IgD-negative memory B cell (primary cell): ENCODE measurements at regions not wholly inside any gene's neighbourhood (a gene's known extent, or its start where the extent isn't known, plus 50 kb on each side); places are given as distances from the start of the nearest gene placed in this dataset.

Experiments
- H3K27ac Mint-ChIP-seq, 3 donors: one replicate each; pipeline ENCODE4 v1.8.0; 2020 to 2022; ENCODE audit warnings: mild to moderate bottlenecking in 3 of 3, mixed read lengths in 3 of 3, moderate library complexity in 1 of 3
- H3K27me3 Mint-ChIP-seq: one replicate; pipeline ENCODE4 v1.8.0; 2021; ENCODE audit warnings: mixed read lengths
- H3K36me3 Mint-ChIP-seq: one replicate; pipeline ENCODE4 v1.8.0; 2020; ENCODE audit warnings: mild to moderate bottlenecking, mixed read lengths
- H3K4me1 Mint-ChIP-seq, 3 donors: one replicate each; pipeline ENCODE4 v1.8.0; 2020 to 2022; ENCODE audit warnings: mixed read lengths in 3 of 3, mild to moderate bottlenecking in 1 of 3
- H3K4me3 Mint-ChIP-seq, 4 donors: one replicate each; pipeline ENCODE4 v1.8.0; 2020 to 2022; ENCODE audit warnings: mild to moderate bottlenecking in 4 of 4, mixed read lengths in 4 of 4, moderate library complexity in 3 of 4
- H3K9me3 Mint-ChIP-seq, 3 donors: one replicate each; pipeline ENCODE4 v1.8.0; 2020 to 2021; ENCODE audit warnings: mixed read lengths in 3 of 3, mild to moderate bottlenecking in 1 of 3

DNA sequence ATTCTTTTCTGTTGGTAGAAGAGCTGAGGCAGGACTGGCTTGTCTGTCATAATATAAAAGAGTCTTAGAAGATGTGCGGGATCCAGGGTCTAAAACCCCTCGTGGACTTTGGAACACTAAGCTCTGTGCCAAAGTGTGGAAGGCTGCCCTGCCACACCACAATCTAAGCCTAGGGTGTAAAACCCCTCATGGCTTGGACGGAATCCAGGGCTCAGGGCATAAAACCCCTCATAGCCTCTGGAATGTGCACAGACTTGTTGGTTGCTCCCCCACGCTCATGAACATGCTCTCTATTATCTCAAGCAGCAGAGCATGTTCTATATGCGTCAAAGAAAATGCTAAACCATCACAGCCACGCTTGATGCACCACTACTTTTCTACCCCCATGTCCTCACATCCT, 483.6 kb downstream of the GABRG1 start:
- Mint-ChIP-seq H3K36me3 (no peaks in the 10 kb centered on the region), H3K27ac (no peak overlapping the region), H3K4me3 (no peak overlapping the region), H3K4me1 (no peaks in the 10 kb centered on the region), H3K9me3 (peaks cover 0 to 3% (median 2%) of the 10 kb centered on the region in 3 donors), H3K27me3 (no peaks in the 10 kb centered on the region)

DNA sequence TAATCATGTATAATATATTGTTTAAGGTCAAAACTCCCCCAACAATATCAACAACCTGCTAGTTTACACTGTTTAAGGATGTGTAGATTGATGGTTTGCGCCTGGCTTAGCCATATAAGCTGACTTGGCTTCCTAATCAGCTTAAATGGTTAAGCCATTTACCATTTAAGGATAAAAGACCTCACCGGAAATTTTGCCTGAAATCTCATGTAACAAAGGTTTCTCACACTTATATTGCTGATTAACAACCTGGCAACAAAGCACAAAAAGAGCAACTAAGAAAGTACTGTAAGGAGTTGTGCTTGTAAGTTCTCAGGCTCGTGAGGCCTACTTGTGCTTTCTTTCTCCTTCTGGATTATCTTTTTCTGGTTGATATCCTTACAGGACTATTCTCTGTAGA, 485.2 kb downstream of the GABRG1 start:
- Mint-ChIP-seq H3K4me1 (no peaks in the 10 kb centered on the region), H3K27me3 (no peaks in the 10 kb centered on the region), H3K27ac (no peak overlapping the region), H3K36me3 (no peaks in the 10 kb centered on the region), H3K9me3 (peaks cover 2 to 5% (median 4%) of the 10 kb centered on the region in 3 donors), H3K4me3 (no peak overlapping the region)

DNA sequence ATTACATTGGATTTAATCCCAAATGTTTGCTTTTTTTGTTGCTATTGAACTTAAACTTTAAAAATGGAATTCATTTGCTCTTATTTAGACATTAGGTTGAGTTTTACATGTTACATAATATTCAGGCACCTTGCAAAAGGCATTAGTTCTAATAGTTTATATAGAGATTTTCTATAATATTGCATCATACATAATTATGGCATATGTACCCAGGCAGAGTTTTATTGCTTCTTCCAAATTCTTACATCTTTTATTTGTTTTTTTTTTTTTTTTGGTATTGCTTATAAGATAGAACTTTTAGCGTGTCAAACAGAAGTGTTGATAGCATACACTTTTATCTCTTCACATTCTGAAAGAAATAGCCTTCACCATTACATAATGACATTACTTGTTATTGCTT, 487.7 kb downstream of the GABRG1 start:
- no peaks in the 10 kb centered on the region for H3K4me1 Mint-ChIP-seq
- H3K36me3 Mint-ChIP-seq = no peaks in the 10 kb centered on the region
- no peak overlapping the region for H3K4me3 Mint-ChIP-seq
- no peaks in the 10 kb centered on the region for H3K27me3 Mint-ChIP-seq
- peaks cover 4 to 5% (median 4%) of the 10 kb centered on the region in 3 donors for H3K9me3 Mint-ChIP-seq
- H3K27ac Mint-ChIP-seq = no peak overlapping the region

DNA sequence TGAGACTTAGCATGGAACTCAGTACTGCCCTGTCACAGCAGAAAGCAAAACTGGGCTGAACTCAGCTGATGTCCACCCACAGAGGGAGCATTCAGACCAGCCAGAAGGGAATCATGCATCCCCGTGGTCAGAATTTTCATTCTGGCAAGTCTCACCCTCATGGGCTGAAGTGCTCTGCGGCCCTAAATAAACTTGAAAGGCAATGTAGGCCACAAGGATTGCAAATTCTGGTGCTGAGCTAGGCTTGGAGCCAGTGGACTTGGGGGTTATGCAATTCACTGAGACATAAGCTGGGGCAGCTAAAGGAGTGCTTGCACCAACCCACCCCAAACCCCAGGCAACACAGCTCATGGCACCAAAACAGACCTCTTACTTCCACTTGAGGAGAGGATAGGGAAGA, 494.1 kb downstream of the GABRG1 start:
- no peak overlapping the region for H3K4me3 Mint-ChIP-seq
- peaks cover 1 to 7% (median 7%) of the 10 kb centered on the region in 3 donors for H3K9me3 Mint-ChIP-seq
- H3K4me1 Mint-ChIP-seq = no peaks in the 10 kb centered on the region
- H3K36me3 Mint-ChIP-seq = no peaks in the 10 kb centered on the region
- no peaks in the 10 kb centered on the region for H3K27me3 Mint-ChIP-seq
- H3K27ac Mint-ChIP-seq = no peak overlapping the region

DNA sequence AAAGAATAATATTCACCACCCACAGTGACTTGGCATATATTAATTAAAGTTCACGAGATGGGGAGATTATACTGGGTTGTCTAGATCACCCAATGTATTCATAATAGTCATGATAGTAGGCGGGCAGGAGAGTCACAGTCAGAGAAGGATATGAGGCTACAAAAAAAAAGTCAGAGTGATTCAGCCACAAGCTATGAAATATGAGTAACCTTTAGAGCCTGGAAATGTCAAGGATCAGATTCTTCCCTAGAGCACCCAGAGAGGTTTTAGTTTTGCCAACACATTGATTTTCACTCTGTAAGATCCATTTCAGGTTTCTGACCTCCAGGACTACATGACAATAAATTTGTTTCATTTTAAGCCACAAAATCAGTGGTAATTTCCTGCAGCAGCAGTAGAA, 501.9 kb downstream of the GABRG1 start:
- Mint-ChIP-seq H3K4me1 (no peaks in the 10 kb centered on the region), H3K9me3 (peaks cover 0 to 5% (median 0%) of the 10 kb centered on the region in 3 donors), H3K27ac (no peak overlapping the region), H3K27me3 (no peaks in the 10 kb centered on the region), H3K4me3 (no peak overlapping the region), H3K36me3 (no peaks in the 10 kb centered on the region)

DNA sequence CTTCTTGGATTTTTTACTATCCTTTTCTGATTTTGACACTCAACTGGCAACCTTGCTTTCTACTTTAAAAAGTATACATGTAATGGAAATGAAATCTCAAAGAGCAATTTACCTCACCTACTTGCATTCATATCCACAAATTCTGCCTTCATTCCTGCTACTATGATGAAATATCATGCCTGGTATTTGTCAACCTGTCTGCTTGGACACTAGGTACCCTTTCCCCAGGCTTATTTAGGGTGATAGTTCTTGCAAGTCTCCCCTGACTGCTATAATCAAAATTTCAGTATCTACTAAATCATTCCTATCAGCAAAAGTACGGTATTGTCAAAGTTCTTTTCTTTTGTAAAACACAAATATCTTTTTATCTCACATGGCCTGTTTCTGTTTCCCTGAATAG, 503.0 kb downstream of the GABRG1 start:
- Mint-ChIP-seq H3K36me3 (no peaks in the 10 kb centered on the region), H3K9me3 (peaks cover 0 to 3% (median 0%) of the 10 kb centered on the region in 3 donors), H3K4me3 (no peak overlapping the region), H3K27ac (no peak overlapping the region), H3K27me3 (no peaks in the 10 kb centered on the region), H3K4me1 (no peaks in the 10 kb centered on the region)

DNA sequence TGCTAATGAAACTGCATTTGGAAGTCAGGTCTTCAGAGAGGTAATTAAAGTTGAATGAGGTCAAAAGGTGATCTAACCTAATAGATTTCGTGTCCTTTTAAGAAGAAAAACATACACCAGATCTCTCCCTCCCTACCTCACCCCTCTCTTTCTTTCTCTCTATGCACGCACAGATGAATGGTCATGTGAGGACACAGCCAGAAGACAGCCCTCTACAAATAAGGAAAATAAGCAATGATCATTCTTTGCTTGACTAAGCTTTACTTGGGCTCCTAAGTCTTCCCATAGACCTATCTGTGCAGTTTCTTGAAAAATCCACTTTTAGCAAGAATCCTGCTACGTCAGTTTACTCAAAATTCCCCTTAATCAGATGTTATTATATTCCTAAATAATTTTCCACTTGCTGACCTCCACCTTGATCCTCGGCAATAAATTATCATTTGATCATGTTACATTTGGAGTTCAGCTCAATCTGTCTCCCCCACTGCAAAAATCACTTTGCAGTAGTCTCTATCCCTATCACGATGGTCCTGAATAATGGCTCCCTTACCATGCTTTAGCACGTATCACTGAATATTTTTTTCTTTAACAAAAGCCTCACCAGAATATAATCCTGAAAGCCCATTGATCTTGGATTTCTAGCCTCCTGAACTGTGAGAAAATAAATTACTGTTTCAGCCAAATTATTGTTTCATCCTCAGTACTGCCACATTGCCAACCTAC, 527.3 kb downstream of the GABRG1 start:
- H3K27me3 Mint-ChIP-seq = no peaks in the 10 kb centered on the region
- H3K36me3 Mint-ChIP-seq = no peaks in the 10 kb centered on the region
- no peak overlapping the region for H3K27ac Mint-ChIP-seq
- H3K4me3 Mint-ChIP-seq = no peak overlapping the region
- H3K4me1 Mint-ChIP-seq = no peaks in the 10 kb centered on the region
- H3K9me3 Mint-ChIP-seq = peaks cover 0 to 10% (median 3%) of the 10 kb centered on the region in 3 donors

DNA sequence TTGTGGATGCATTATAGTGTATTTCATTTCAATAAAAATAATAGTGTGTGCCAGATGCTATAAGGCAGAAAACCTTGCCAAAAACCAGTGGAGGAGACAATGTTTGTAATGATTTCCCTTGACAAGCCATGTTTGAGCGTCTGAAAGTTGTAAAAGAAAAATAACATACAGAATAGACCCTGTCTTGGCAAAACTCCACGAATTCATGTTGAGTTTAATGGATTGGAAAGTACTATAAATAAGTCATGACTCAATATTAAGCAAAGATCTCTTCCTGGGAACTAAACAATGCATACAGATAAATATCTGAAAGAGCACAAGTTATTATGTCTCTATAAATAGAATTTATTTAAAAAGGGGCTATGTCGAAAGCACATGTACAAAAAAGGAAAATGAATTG, 543.5 kb downstream of the GABRG1 start:
- Mint-ChIP-seq H3K27me3 (no peaks in the 10 kb centered on the region), H3K27ac (no peak overlapping the region), H3K4me1 (no peaks in the 10 kb centered on the region), H3K36me3 (no peaks in the 10 kb centered on the region), H3K9me3 (peaks cover 6 to 17% (median 9%) of the 10 kb centered on the region in 3 donors), H3K4me3 (no peak overlapping the region)

DNA sequence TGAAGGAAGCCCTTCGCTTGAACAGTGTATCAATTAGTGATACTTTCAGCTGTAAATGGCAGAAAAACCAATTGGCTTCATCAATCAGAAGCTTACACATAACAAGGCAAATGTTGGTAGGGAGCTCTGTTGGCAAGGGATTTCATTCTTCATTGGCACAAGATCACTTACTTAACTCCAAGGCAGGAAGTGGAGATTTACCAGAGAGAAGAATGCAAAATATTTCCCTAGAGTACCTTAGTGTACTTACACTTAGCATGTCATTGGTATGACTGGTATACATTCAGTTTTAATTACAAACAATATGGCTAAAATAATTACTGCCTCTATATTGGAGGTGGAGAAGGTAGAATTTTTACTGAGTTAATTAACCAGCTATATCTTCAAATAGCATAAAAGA, 545.0 kb downstream of the GABRG1 start:
- H3K4me3 Mint-ChIP-seq = no peak overlapping the region
- peaks cover 2% of the 10 kb centered on the region for H3K36me3 Mint-ChIP-seq
- no peaks in the 10 kb centered on the region for H3K4me1 Mint-ChIP-seq
- no peaks in the 10 kb centered on the region for H3K27me3 Mint-ChIP-seq
- H3K27ac Mint-ChIP-seq = no peak overlapping the region
- peaks cover 5 to 17% (median 9%) of the 10 kb centered on the region in 3 donors for H3K9me3 Mint-ChIP-seq

DNA sequence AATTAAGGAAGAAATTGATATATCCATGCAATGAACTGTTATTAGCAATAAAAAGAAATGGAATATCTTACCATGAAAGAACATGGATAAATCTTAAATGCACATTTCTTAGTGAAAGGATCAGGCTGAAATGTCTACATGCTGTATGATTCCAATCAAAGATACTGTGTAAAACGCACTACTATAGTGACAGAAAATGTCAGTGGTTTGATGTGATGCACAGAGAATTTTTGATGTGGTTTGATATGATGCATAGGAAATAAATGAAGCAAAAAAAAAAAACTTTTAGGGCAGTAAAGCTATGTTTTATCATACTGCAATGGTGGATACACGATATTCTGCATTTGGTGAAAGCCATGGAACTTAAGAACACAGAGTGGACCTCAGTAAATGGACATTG, 547.6 kb downstream of the GABRG1 start:
- H3K36me3 Mint-ChIP-seq = peaks cover 2% of the 10 kb centered on the region
- no peaks in the 10 kb centered on the region for H3K27me3 Mint-ChIP-seq
- H3K27ac Mint-ChIP-seq = no peak overlapping the region
- no peak overlapping the region for H3K4me3 Mint-ChIP-seq
- H3K9me3 Mint-ChIP-seq = peaks cover 3 to 10% (median 9%) of the 10 kb centered on the region in 3 donors
- peaks cover 0 to 2% (median 0%) of the 10 kb centered on the region in 3 donors for H3K4me1 Mint-ChIP-seq

DNA sequence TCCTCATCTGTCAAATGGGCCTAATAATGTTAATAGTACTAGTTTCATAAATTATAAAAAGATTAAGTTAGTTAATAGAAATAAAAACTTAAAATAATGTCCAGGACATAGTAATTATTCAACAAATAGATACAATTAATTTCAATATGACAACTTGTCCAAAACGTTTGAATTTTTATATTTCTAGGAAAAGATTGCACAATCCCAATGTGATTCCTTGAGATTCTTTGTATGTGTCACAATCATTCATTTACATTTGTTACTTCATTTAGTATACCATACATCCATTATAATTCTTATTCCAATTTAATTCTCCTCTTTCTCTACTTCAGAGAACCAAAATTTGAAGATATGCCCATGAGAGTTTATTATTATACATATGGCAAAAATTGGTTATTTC, 554.2 kb downstream of the GABRG1 start:
- no peaks in the 10 kb centered on the region for H3K27me3 Mint-ChIP-seq
- no peak overlapping the region for H3K4me3 Mint-ChIP-seq
- H3K9me3 Mint-ChIP-seq = peaks cover 0 to 7% (median 6%) of the 10 kb centered on the region in 3 donors
- no peak overlapping the region for H3K27ac Mint-ChIP-seq
- no peaks in the 10 kb centered on the region for H3K36me3 Mint-ChIP-seq
- peaks cover 0 to 2% (median 0%) of the 10 kb centered on the region in 3 donors for H3K4me1 Mint-ChIP-seq

DNA sequence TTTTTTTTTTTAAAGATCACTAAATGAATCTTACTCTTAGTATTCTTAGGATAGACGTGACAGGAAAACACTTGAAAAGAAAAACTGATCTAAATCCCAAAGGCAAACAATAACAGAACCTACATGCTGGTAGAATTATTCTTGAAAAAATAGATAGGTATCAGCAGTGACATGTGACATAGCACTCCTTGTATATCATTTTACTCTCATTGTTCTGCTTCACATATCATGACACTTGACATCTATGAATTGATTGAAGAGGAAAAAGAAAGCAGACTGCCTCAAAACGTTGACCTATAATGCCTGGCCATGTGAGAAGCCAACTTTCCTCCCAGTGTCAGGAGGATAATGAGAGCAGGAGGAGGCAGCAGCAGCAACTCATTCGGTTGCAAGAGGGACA, 555.2 kb downstream of the GABRG1 start:
- Mint-ChIP-seq H3K9me3 (peaks cover 4 to 7% (median 6%) of the 10 kb centered on the region in 3 donors), H3K36me3 (no peaks in the 10 kb centered on the region), H3K4me1 (peaks cover 0 to 2% (median 0%) of the 10 kb centered on the region in 3 donors), H3K27me3 (no peaks in the 10 kb centered on the region), H3K4me3 (no peak overlapping the region), H3K27ac (no peak overlapping the region)

DNA sequence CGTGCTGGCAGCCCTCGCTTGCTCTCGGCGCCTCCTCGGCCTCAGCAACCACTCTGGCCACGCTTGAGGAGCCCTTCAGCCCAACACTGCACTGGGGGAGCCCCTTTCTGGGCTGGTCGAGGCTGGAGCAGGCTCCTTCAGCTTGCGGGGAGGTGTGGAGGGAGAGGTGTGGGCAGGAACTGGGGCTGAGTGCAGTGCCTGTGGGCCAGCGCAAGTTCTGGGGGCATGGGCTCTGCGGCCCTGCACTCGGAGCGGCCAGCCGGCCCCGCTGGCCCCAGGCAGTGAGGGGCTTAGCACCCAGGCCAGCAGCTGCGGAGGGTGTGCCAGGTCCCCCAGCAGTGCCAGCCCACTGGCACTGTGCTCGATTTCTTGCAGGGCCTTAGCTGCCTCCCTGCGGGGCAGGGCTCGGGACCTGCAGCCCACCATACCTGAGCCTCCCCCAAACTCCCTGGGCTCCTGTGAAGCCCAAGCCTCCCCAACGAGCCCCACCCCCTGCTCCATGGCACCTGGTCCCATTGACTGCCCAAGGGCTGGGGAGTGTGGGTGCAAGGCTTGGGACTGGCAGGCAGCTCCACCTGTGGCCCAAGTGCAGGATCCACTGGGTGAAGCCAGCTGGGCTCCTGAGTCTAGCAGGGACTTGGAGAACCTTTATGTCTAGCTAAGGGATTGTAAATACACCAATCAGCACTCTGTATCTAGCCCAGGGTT, 556.8 kb downstream of the GABRG1 start:
- Mint-ChIP-seq H3K4me1 (peaks cover 0 to 2% (median 0%) of the 10 kb centered on the region in 3 donors), H3K4me3 (no peak overlapping the region), H3K27ac (no peak overlapping the region), H3K27me3 (no peaks in the 10 kb centered on the region), H3K9me3 (peaks cover 3 to 6% (median 3%) of the 10 kb centered on the region in 3 donors), H3K36me3 (no peaks in the 10 kb centered on the region)

DNA sequence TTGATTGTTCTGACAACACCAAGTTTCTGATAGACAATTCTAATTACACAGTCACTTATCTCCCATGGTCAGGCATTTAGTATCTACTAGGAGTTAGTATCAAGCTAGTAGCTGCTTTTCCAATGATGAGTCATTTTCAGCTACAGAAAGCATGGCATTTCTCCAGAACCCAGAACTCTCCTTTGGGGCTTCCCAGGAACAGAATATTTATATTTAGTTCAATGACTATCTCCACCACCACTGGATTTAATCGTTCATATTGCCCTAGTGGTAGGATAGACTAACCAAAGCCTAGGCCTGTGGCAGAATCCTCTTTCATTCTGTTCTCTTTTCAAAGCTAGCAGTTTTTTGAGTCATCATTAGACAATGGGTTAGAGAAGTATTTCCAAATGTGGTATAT, 569.4 kb downstream of the GABRG1 start:
- no peaks in the 10 kb centered on the region for H3K27me3 Mint-ChIP-seq
- peaks cover 4% of the 10 kb centered on the region for H3K36me3 Mint-ChIP-seq
- peaks cover 0 to 5% (median 3%) of the 10 kb centered on the region in 3 donors for H3K9me3 Mint-ChIP-seq
- H3K4me1 Mint-ChIP-seq = no peaks in the 10 kb centered on the region
- H3K27ac Mint-ChIP-seq = no peak overlapping the region
- H3K4me3 Mint-ChIP-seq = no peak overlapping the region

DNA sequence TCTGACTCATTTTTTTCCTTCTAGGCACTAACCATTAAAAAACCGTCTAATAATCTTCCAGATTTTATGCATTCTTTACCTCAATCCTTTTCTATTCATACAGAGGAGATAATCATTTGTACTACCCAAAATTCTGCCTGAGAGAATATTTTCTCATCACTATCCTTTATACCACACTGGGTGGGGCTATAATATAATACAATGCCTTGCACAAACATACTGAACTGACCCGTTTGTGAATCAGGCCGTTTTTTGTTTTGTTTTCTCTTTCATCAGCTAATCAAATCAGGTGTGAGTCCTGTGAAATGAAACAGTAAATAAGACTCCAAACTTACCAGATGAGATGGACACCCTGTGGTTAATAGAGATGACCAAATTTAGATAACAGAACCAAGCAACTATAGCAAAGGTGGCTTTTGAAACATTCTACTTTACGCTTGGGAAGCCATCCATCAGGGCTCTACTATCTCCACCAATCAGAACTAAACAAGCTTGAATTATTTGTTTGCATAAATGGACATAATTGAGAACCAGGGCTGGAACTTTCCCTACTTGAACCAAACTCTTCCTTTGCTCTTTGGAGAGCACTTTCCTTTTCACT, 573.0 kb downstream of the GABRG1 start:
- Mint-ChIP-seq H3K27me3 (no peaks in the 10 kb centered on the region), H3K27ac (no peak overlapping the region), H3K36me3 (peaks cover 1% of the 10 kb centered on the region), H3K4me3 (no peak overlapping the region), H3K4me1 (no peaks in the 10 kb centered on the region), H3K9me3 (peaks cover 0 to 5% (median 3%) of the 10 kb centered on the region in 3 donors)
